Left cardiac atrium (tissue), 4 donors: ENCODE measurements at regions not wholly inside any gene's neighbourhood (a gene's known extent, or its start where the extent isn't known, plus 50 kb on each side); places are given as distances from the start of the nearest gene placed in this dataset.

Experiments
- ATAC-seq, 2 donors: fragments of 200-7000 bp; cut with Tn5 transposase; one replicate each; pipeline ENCODE4 v1.9.1; 2020; ENCODE audit warnings: mild to moderate bottlenecking in 2 of 2, moderate library complexity in 2 of 2
- DNase-seq: peaks from one replicate; pipeline ENCODE4 v3.0.0-alpha.2; 2020
- intact Hi-C, 2 donors: fragments of 100-400 bp; cut with DNase I; formaldehyde crosslinking; loops; one replicate each; pipeline versions ENCODE4 v1.14.1 to v1.15.1; 2022 to 2023
- donor health status: DM: no; HTN: yes; CAD: no.
- donor health status: DM: no; HTN: yes; CAD: no; lungs with severe emphysema.
- donor health status: DM: yes; HTN: yes; CAD: no.
- donor health status: Dilated cardiomyopathy.

DNA sequence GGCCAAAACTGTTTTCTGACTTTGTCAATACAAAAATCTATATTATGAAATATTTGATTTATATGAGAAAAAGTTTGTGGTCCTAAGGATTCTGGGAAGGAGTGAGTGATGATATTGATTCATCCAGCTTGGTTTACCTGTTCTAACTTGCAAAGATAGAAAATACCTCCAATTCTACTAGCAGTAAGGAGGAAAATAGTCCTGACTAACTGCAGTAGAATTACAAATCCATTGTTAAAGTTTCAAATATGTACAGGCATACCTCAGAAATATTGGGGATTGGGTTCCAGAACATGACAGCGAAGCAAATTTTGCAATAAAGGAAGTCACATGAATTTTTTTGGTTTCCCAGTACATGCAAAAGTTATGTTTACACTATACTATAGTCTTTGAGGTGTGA is 158.8 kb upstream of the CYRIA start:
- intact Hi-C loops: no loop called here
- no peak for ATAC-seq
- no peak for DNase-seq

GRCh38 chr2:16821692-16822091 is 156.1 kb upstream of the CYRIA start:
- ATAC-seq: no peak
- intact Hi-C loops: no loop called here
- no peak for DNase-seq

GRCh38 chr2:16818203-16818556 is 152.5 kb upstream of the CYRIA start:
- intact Hi-C loops: no loop called here
- no peak for DNase-seq
- no peak for ATAC-seq

- ATAC-seq: no peak
These were observed 151.9 kb upstream of the CYRIA start for GRCh38 chr2:16817305-16818202.

GRCh38 chr2:16816522-16816921 is 150.9 kb upstream of the CYRIA start:
- intact Hi-C loops: no loop called here
- DNase-seq (no peak), ATAC-seq (no peak)

More at GRCh38 chr2:16817305-16818202, 151.9 kb upstream of the CYRIA start:
- no peak for DNase-seq
- intact Hi-C loops: no loop called here

- ATAC-seq: no peak
- no peak for DNase-seq
- intact Hi-C loops: no loop called here
These were observed 150.4 kb upstream of the CYRIA start for GRCh38 chr2:16816016-16816415.

DNA sequence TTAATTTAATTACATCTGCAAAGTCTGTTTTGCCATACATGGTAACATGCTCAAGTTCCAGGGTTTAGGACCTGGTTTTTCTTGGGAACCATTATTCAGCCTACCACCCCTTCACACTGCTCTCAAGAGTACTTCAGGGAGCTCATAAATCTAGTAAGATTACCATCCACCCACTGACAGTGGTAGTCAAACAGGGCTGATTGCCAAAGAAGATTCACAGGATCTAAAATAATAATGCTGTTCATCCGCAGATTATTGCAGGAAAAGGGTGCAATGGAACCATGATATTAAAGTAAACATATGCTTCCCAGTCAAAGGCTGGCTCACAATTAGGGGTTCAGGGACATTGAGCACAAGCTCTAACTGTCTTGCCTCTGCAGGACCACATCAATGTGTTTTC is 148.0 kb upstream of the CYRIA start:
- intact Hi-C loops: no loop called here
- DNase-seq: no peak
- ATAC-seq: no peak

DNA sequence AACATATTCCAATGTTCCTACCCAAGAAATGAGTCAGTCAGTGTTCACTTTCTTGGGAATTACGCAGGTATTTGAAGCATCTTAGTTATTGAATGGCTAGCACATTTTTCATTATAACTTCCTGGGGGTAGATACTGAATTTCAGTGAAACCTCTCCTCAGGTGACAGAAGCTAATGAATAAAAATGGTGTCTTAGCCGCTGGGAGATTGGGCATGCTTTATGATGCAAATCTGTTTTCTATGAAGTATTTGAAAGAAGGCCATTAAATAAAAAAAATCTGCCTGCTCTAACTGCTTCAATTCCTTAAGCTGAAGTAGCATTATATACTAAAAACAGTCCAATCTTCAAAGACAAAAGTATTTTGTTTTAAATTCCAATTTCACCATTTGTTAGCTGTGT is 132.8 kb upstream of the CYRIA start:
- ATAC-seq: no peak
- intact Hi-C loops: no loop called here
- no peak for DNase-seq

- ATAC-seq: no peak
- intact Hi-C loops: no loop called here
- no peak for DNase-seq
These were observed 125.9 kb upstream of the CYRIA start for GRCh38 chr2:16791496-16791895.

GRCh38 chr2:16785149-16785548 is 119.5 kb upstream of the CYRIA start:
- ATAC-seq: no peak
- no peak for DNase-seq
- intact Hi-C loops: no loop called here

GRCh38 chr2:16784652-16785051 is 119.0 kb upstream of the CYRIA start:
- no peak for ATAC-seq
- DNase-seq: no peak
- intact Hi-C loops: no loop called here

GRCh38 chr2:16777123-16777870 is 111.7 kb upstream of the CYRIA start:
- intact Hi-C loops: loop anchor here in 1 of 2 donors (10.0 kb wide), 3 partner anchors 368 to 898 kb away; no protein-coding TSS in a partner anchor
- DNase-seq (no peak), ATAC-seq (no peak)

GRCh38 chr2:16775899-16776231 is 110.2 kb upstream of the CYRIA start:
- ATAC-seq (no peak), DNase-seq (no peak)
- intact Hi-C loops: loop anchor here in 1 of 2 donors (10.0 kb wide), 3 partner anchors 369 to 899 kb away; no protein-coding TSS in a partner anchor

GRCh38 chr2:16774980-16775898 is 109.6 kb upstream of the CYRIA start:
- DNase-seq (no peak), ATAC-seq (no peak)
- intact Hi-C loops: loop anchor here (5.0 to 10.0 kb wide), 5 partner anchors 370 to 900 kb away; no protein-coding TSS in a partner anchor

DNA sequence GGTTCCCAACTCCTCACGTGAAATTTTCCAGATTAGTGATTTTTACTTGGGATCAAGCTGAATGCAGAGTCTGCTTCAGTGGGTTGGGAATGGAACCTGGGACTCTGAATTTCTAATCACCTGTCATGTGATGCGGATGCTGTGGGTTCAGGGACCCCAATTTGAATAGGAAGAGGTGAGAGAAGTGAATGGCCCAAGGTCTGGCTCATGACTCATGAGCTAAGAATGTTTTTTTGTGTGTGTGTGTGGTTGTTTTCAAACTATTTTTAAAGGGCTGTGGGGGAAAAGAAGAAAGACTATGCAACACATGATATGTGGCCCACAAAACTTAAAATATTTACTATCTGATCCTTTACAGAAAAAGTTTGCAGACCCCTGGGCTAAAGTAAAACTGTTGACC is 108.5 kb upstream of the CYRIA start:
- ATAC-seq (no peak), DNase-seq (no peak)
- intact Hi-C loops: loop anchor here (5.0 to 10.0 kb wide), 5 partner anchors 371 to 901 kb away; no protein-coding TSS in a partner anchor

GRCh38 chr2:16773080-16773713 is 107.6 kb upstream of the CYRIA start:
- intact Hi-C loops: loop anchor here (2.0 to 10.0 kb wide), 6 partner anchors 372 to 902 kb away; no protein-coding TSS in a partner anchor

GRCh38 chr2:16767789-16768476 is 102.3 kb upstream of the CYRIA start:
- DNase-seq: no peak
- ATAC-seq: peak in 1 of 2 donors; percentile 53
- intact Hi-C loops: no loop called here

More at GRCh38 chr2:16773080-16773713, 107.6 kb upstream of the CYRIA start:
- peak; percentile 73 to 79 for ATAC-seq
- DNase-seq: no peak

GRCh38 chr2:16765356-16765755 is 99.7 kb upstream of the CYRIA start:
- intact Hi-C loops: no loop called here
- ATAC-seq (no peak), DNase-seq (no peak)
